ENCODE measurements at regions not wholly inside any gene's neighbourhood (a gene's known extent, or its start where the extent isn't known, plus 50 kb on each side); places are given as distances from the start of the nearest gene placed in this dataset.

DNA sequence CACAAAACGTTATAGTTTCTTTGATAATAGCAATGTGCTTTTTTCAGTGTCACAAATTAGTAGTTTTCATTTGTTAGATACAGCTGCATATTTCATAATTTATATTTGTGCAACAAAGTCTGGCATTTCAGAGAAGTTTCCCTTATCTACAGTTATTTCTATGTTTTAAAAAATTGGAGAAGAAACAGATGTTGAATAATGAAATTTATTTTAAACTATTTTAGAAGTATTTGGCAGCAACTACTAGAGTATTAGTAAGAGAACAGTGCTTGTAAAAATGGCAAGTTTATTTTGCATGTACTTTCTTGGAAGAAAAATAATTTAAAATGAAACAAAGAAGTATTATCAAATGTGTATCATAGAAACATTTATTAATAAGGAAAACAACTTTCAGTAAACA, 68.6 kb upstream of the COL5A2 start:
- no peak overlapping the region for H3K4me3 ChIP-seq (ENCODE audit: control insufficient read depth in 2 of 3, extremely low read depth in 1 of 3, insufficient read depth in 2 of 3, low read depth in 1 of 3, low read length in 3 of 3)
- no peak overlapping the region for H3K27ac ChIP-seq (ENCODE audit: control insufficient read depth, insufficient read depth, low read length)
- DNase-seq (ENCODE audit: low read depth, low spot score) = no peak
- dilution Hi-C loops (cut with MboI; ENCODE audit: extremely low pct_ligation_motif_present, low sequenced_read_pairs) = no loop called here
- no peaks in the 10 kb centered on the region for H4K20me1 ChIP-seq (ENCODE audit: control insufficient read depth, extremely low read depth, insufficient read depth, low read length)
- H3K9me1 ChIP-seq (ENCODE audit: control insufficient read depth, extremely low read depth, insufficient read depth, low read length) = no peaks in the 10 kb centered on the region
- H3K4me1 ChIP-seq (ENCODE audit: control insufficient read depth, extremely low read depth, insufficient read depth, low read length) = no peaks in the 10 kb centered on the region
- no peak for FAIRE-seq
- H3K36me3 ChIP-seq (ENCODE audit: control insufficient read depth in 2 of 2, extremely low read depth in 1 of 2, insufficient read depth in 2 of 2, low read length in 2 of 2) = no peaks in the 10 kb centered on the region
- H3K9me3 ChIP-seq (ENCODE audit: control insufficient read depth, low read depth, low read length) = no peaks in the 10 kb centered on the region
- H3K27me3 ChIP-seq (ENCODE audit: control insufficient read depth, extremely low read depth, insufficient read depth, low read length) = no peaks in the 10 kb centered on the region
- no peak overlapping the region for H2AFZ ChIP-seq (ENCODE audit: control insufficient read depth, low read length)
- H3K4me2 ChIP-seq (ENCODE audit: control insufficient read depth, extremely low read depth, insufficient read depth, low read depth, low read length) = no peak overlapping the region
- H3K79me2 ChIP-seq (ENCODE audit: control insufficient read depth, insufficient read depth, low read length) = no peaks in the 10 kb centered on the region
- no peak for TF ChIP-seq EZH2 (IDR thresholded peaks at IDR 0.05; ENCODE audit: low read length)
- TF ChIP-seq, protein P1, sequence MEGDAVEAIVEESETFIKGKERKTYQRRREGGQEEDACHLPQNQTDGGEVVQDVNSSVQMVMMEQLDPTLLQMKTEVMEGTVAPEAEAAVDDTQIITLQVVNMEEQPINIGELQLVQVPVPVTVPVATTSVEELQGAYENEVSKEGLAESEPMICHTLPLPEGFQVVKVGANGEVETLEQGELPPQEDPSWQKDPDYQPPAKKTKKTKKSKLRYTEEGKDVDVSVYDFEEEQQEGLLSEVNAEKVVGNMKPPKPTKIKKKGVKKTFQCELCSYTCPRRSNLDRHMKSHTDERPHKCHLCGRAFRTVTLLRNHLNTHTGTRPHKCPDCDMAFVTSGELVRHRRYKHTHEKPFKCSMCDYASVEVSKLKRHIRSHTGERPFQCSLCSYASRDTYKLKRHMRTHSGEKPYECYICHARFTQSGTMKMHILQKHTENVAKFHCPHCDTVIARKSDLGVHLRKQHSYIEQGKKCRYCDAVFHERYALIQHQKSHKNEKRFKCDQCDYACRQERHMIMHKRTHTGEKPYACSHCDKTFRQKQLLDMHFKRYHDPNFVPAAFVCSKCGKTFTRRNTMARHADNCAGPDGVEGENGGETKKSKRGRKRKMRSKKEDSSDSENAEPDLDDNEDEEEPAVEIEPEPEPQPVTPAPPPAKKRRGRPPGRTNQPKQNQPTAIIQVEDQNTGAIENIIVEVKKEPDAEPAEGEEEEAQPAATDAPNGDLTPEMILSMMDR (optimal IDR thresholded peaks at IDR 0.05 in 1 of 3, IDR thresholded peaks at IDR 0.05 in 1 of 3, conservative IDR thresholded peaks at IDR 0.05 in 1 of 3; ENCODE audit: extremely low read depth in 1 of 3, insufficient read depth in 2 of 3, low read length in 3 of 3) = no peak
- no peak overlapping the region for H3K9ac ChIP-seq (ENCODE audit: control insufficient read depth, extremely low read depth, insufficient read depth, low read length)

GRCh38 chr2:189249171-189249570, 69.6 kb upstream of the COL5A2 start:
- no peaks in the 10 kb centered on the region for H3K36me3 ChIP-seq (ENCODE audit: control insufficient read depth in 2 of 2, extremely low read depth in 1 of 2, insufficient read depth in 2 of 2, low read length in 2 of 2)
- FAIRE-seq (no peak), DNase-seq (ENCODE audit: low read depth, low spot score) (no peak)
- H3K4me1 ChIP-seq (ENCODE audit: control insufficient read depth, extremely low read depth, insufficient read depth, low read length) = peaks cover 9% of the 10 kb centered on the region
- no peaks in the 10 kb centered on the region for H4K20me1 ChIP-seq (ENCODE audit: control insufficient read depth, extremely low read depth, insufficient read depth, low read length)
- H3K27me3 ChIP-seq (ENCODE audit: control insufficient read depth, extremely low read depth, insufficient read depth, low read length) = no peaks in the 10 kb centered on the region
- no peak overlapping the region for H3K4me2 ChIP-seq (ENCODE audit: control insufficient read depth, extremely low read depth, insufficient read depth, low read depth, low read length)
- H3K27ac ChIP-seq (ENCODE audit: control insufficient read depth, insufficient read depth, low read length) = no peak overlapping the region
- no peak overlapping the region for H2AFZ ChIP-seq (ENCODE audit: control insufficient read depth, low read length)
- no peak overlapping the region for H3K9ac ChIP-seq (ENCODE audit: control insufficient read depth, extremely low read depth, insufficient read depth, low read length)
- no peak overlapping the region for H3K4me3 ChIP-seq (ENCODE audit: control insufficient read depth in 2 of 3, extremely low read depth in 1 of 3, insufficient read depth in 2 of 3, low read depth in 1 of 3, low read length in 3 of 3)
- no peaks in the 10 kb centered on the region for H3K9me3 ChIP-seq (ENCODE audit: control insufficient read depth, low read depth, low read length)
- TF ChIP-seq, protein P1 (optimal IDR thresholded peaks at IDR 0.05 in 1 of 3, IDR thresholded peaks at IDR 0.05 in 1 of 3, conservative IDR thresholded peaks at IDR 0.05 in 1 of 3; ENCODE audit: extremely low read depth in 1 of 3, insufficient read depth in 2 of 3, low read length in 3 of 3) = no peak
- no peak for TF ChIP-seq EZH2 (IDR thresholded peaks at IDR 0.05; ENCODE audit: low read length)
- H3K9me1 ChIP-seq (ENCODE audit: control insufficient read depth, extremely low read depth, insufficient read depth, low read length) = no peaks in the 10 kb centered on the region
- no peaks in the 10 kb centered on the region for H3K79me2 ChIP-seq (ENCODE audit: control insufficient read depth, insufficient read depth, low read length)
- dilution Hi-C loops (cut with MboI; ENCODE audit: extremely low pct_ligation_motif_present, low sequenced_read_pairs) = no loop called here

All from keratinocyte (primary cell).